Stimulated activated CD8-positive, alpha-beta memory T cell treated with anti-CD3 and anti-CD28 coated beads, Interleukin-2, amount 100 ng/mL, for 1 hour (primary cell): ENCODE measurements at regions not wholly inside any gene's neighbourhood (a gene's known extent, or its start where the extent isn't known, plus 50 kb on each side); places are given as distances from the start of the nearest gene placed in this dataset.

Experiments
- DNase-seq, 2 donors: peaks; one replicate each; pipeline ENCODE4 v3.0.0-alpha.2; 2020; ENCODE audit warnings: low read depth in 2 of 2

DNA sequence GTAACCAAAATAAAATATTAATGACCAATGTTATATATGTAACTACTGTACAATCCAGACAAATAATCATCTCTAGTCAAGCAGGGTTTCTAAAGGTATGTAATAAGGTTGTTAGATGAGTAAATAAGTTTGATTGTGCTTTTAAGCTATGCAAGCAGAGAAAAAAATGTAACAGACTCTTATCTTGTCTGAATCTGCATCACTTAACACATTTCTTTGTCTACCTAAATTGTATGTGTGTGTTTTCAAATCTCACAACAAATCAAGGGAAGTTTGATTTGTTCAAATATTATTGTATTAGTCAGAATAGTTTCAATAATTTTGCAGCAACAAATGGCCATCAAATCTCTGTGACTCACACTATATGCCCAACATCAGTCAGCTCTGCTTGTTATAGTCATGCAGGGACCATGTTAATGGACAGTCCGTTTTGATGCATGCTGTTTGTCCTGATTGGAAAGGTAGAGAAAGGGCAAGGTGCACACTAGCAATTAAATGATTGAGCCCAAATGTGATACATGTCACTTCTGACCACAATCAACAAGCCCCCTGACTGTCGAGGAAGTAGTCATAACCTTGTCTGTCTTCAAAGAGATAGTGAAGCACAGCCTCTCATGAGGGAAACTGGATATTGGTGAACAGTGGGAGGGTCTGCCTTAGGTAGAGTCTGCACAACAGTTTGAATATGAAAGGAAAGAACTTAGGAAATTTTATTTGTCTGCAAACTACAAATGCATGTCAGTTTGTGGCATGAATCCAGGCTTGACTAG, 349.4 kb upstream of the SATB1 start:
- DNase-seq: no peak

DNA sequence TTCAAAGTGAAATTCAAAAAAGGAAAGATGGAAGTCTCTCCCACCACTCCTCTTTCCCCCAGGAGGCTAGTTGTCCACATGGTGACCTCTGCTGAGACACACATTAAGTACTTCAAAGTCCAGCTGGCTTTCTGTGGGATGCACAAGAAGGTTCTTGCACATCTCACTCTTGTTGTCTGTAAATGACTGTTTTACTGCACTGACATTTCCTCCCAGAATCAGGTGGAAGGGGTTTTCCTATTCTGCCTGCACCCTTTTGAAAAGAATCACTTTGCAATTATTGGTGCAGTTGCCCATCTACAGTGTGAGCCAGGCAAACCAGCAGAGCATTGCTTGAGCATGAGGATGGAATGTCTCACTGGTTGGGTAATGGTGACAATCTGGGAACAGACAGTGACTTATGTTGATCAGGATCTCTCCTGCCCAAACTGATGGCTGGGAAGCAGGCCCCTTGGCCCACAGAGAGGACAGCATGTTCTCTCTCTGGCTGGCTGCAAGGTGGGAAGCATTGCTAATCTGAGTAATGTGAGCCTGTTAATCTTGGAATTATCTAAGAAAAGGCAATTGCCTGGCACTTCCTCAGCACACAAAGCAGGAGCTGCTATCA, 347.7 kb upstream of the SATB1 start:
- no peak for DNase-seq

DNA sequence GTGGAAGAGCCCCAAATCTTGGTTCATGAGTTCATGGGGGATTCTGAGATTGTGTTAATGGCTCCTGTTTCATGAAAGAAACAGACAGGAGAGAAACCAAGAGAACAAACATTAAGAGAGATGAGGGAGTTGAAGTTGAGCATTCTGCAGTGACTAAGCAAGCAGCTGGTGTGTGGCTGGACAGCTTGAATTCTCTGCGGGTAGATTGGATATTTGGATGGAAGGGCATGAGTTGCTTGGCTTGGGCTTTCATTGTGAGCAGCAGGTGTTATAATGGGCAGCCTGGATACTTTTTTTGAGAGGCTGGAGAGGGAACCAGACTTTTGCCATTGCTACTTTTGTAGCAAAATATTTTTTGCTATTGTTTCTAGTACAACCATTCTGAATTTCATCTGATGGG, 346.8 kb upstream of the SATB1 start:
- no peak for DNase-seq

DNA sequence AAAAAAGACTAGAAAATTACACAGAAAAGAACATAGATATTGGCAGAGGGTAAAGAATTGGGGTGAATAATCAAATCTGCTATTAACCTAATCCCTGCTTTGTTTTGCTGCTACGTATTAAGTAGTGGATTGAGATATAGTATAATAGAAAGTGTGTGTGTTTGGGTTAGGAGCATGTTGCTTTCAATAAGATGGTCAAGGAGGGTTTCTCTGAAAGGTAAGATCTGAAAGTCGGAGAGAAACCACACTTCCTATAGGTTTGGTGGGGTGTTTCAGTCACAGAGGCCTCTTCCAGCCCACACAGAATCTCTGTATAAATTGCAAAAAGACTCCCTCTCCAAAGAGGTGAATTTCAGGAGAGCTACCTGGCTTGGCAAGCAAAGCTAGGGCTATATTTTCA, 345.7 kb upstream of the SATB1 start:
- no peak for DNase-seq

- no peak for DNase-seq
Measured at GRCh38 chr3:18767756-18768303, 342.7 kb upstream of the SATB1 start.

- no peak for DNase-seq
Measured at GRCh38 chr3:18766974-18767373, 341.8 kb upstream of the SATB1 start.

DNA sequence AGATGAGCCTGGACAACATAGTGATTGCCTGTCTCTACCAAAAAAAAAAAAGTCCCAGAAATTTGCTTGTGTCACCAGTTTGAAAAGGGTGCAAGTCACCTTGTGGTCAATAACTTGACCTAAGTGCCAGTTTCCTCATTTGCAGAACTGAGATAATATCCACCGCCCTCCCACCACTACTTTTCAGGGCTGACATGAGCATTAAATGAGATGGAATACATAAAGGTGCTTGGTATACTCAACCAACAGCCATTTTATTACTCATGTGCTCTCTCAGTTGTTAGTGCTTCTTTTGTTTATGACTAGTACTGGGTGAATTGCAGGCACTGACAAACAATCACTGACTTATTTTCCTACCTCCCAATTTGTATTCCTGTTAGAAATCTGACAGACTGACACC, 340.5 kb upstream of the SATB1 start:
- no peak for DNase-seq

DNA sequence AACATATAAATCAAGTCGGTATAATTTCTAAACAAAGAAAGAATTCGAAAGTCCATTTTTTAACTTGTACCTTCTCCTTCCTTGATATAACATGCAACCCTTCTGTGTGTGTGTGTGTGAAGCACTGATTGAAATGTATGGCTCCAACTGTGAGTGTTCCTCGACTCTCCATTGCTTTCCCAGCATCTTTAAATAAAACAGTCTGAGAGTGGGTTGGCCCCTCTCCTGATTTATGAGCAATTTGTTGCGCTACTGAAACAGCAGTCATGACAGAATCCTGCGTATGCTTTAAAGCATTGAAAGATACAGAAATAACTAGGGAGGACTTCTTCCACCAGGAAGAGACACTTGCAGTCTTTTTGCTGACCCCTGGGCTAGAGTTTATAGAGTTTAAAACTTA, 340.0 kb upstream of the SATB1 start:
- no peak for DNase-seq

GRCh38 chr3:18761530-18761929, 336.4 kb upstream of the SATB1 start:
- DNase-seq: no peak

GRCh38 chr3:18758047-18758704, 333.0 kb upstream of the SATB1 start:
- DNase-seq: peak in 1 of 2 donors; percentile 1

GRCh38 chr3:18757476-18757875, 332.3 kb upstream of the SATB1 start:
- DNase-seq: no peak

GRCh38 chr3:18752273-18752934, 327.3 kb upstream of the SATB1 start:
- DNase-seq: no peak

GRCh38 chr3:18751514-18751913, 326.4 kb upstream of the SATB1 start:
- no peak for DNase-seq

- no peak for DNase-seq
Measured at GRCh38 chr3:18747383-18747782, 322.2 kb upstream of the SATB1 start.

- no peak for DNase-seq
Measured at GRCh38 chr3:18745472-18745871, 320.3 kb upstream of the SATB1 start.

DNA sequence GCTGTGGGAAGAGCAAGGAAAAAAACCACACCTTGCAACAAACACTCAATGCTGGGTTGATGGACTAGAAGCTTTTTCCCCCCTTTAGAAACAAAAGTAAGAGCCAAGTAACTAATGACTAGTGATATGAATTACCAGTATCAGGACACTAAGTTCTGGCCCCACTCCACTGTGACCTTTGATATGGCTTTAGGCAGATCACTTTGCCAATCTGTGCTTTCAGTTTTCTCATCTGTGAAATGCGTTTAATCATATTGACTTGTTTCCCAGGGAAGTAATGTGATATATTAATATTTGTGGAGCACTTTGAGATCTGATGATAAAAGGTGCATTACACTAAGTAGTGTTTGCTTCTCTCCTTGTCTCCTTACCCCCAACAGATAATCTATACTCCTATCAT, 319.3 kb upstream of the SATB1 start:
- DNase-seq: no peak

- DNase-seq: no peak
Measured at GRCh38 chr3:18743761-18744160, 318.6 kb upstream of the SATB1 start.

DNA sequence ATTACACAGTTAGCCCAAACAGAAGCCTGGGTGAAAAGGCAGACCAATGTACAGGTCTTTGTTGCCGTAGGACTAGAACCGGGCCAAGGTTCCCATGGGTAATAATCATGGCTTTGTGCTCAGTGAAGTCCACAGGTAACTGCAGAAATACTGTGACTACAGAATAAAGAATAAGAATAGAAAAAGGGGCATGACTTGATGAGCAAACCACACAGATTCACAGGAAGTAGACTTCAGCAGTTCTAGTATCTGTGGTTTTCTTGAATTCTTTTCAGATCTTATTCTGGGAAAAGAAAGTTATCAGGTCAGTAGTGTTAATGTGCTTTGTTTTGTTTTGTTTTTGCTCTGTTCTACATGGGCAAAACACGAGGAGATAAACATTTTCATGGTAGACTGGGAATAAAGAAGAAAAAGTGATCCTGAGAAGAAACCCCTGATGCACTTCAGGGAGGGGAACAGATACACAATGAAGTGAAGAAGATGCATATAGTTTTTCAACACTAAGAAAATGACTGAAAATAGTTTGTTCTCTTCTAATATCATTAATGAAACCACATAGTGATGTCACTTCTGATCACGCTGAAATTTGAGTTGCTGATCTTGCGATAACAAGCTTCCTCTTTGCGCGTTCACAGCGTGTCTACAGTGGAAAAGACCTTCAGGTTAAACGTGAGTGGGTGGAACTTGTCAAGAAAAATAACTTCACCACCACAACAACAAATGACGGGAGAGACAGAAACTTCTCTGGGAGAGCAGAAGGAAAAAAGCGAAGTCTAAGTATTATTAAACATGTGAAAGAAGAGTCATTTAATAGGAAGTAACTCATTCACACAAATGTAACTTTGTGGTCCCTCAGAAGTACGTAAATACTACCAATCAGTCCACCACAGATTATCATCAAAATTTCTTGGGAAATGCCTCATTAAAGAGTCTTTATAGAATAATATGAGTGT, 315.8 kb upstream of the SATB1 start:
- peak in 1 of 2 donors; percentile 26 for DNase-seq

- DNase-seq: no peak
Measured at GRCh38 chr3:18739099-18739433, 313.9 kb upstream of the SATB1 start.

- DNase-seq: no peak
Measured at GRCh38 chr3:18738393-18739098, 313.4 kb upstream of the SATB1 start.

DNA sequence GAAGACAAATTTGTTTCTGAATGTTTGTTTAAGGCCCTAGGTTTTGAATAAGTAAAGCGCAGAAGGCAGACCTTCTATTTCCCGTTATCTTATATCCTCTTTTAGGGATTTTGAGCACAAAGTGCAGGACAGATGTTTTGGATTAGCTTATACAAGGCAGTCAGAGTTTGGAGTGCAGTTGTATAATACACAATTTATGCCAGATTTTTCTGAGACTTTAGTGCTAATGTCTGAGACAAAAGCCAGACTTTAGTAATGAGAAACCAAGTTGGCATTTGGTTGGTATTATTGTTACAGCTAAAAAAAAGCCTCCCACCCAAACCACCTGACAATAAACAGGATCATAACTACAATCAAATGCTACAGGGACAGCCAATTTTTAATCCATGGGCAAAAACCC, 309.9 kb upstream of the SATB1 start:
- DNase-seq: no peak
